T-cell (primary cell): ENCODE measurements at regions not wholly inside any gene's neighbourhood (a gene's known extent, or its start where the extent isn't known, plus 50 kb on each side); places are given as distances from the start of the nearest gene placed in this dataset.
"Not testable (repeated sequence)": the region's sequence is repeated elsewhere in the genome, so short reads cannot be mapped to it uniquely, and the experiment has no call there.

ENCODE experiments used
- ATAC-seq, 4 experiments: fragments of 200-7000 bp in 3 of 4; fragments of 150-1000 bp in 1 of 4; cut with Tn5 transposase; replicated peaks in 1 of 4; 1 replicate in 3 of 4; 2 replicates in 1 of 4; pipeline ENCODE4 v1.10.0; 2021; ENCODE audit warnings: moderate library complexity in 3 of 4, mild to moderate bottlenecking in 2 of 4, moderate number of reproducible peaks in 1 of 4
- CTCF ChIA-PET, 2 donors: fragments of 300-600 bp; sonication (Branson Sonifier 250); formaldehyde crosslinking; loops; one replicate each; lab custom pipeline; 2022; ENCODE audit warnings: antibody characterized with exemption in 2 of 2; lab: Charles Lee
- POLR2A ChIA-PET, 2 donors: fragments of 300-600 bp; sonication (Branson Sonifier 250); formaldehyde crosslinking; loops; one replicate each; lab custom pipeline; 2022; ENCODE audit warnings: antibody characterized with exemption in 2 of 2; lab: Charles Lee
- DNase-seq, 35 experiments: peaks; one replicate each; pipeline versions ENCODE4 v3.0.0 to v3.0.0-alpha.2; 2013 to 2023
- H3K27ac ChIP-seq: one replicate; pipeline ENCODE4 v1.5.1; 2013; ENCODE audit warnings: low read length
- H3K27me3 ChIP-seq, 2 experiments: replicated peaks in 1 of 2; 1 replicate in 1 of 2; 2 replicates in 1 of 2; pipeline versions ENCODE4 v1.6.1 to v1.7.0; 2013; ENCODE audit warnings: low read length in 1 of 2, mixed read lengths in 1 of 2; ENCODE audit not compliant: control insufficient read depth in 2 of 2, insufficient read depth in 2 of 2; ENCODE audit errors: extremely low read depth in 1 of 2
- H3K36me3 ChIP-seq, 2 donors: 1 replicate in 1 of 2; 2 replicates in 1 of 2; pipeline versions ENCODE4 v1.6.1 to v1.7.0; 2013; ENCODE audit warnings: low read length in 1 of 2; ENCODE audit not compliant: control insufficient read depth in 2 of 2, insufficient read depth in 1 of 2; ENCODE audit errors: extremely low read depth in 1 of 2
- H3K4me1 ChIP-seq, 2 experiments: 1 replicate in 1 of 2; 2 replicates in 1 of 2; pipeline versions ENCODE4 v1.6.1 to v1.7.0; 2013; ENCODE audit warnings: low read length in 2 of 2, mixed read lengths in 1 of 2; ENCODE audit not compliant: insufficient read depth in 2 of 2, control insufficient read depth in 1 of 2; ENCODE audit errors: extremely low read depth in 1 of 2
- H3K4me3 ChIP-seq, 2 donors: 1 replicate in 1 of 2; 2 replicates in 1 of 2; pipeline versions ENCODE4 v1.5.1 to v1.7.0; 2013; ENCODE audit warnings: mild to moderate bottlenecking in 2 of 2, low read length in 1 of 2, moderate library complexity in 1 of 2; ENCODE audit not compliant: control insufficient read depth in 1 of 2; ENCODE audit errors: extremely low read depth in 1 of 2
- H3K9me3 ChIP-seq: 2 replicates; pipeline ENCODE4 v1.7.0; 2013
- H3K27ac Mint-ChIP-seq, 2 donors: one replicate each; pipeline ENCODE4 v1.8.0; 2020 to 2021; ENCODE audit warnings: mild to moderate bottlenecking in 2 of 2, mixed read lengths in 2 of 2
- H3K27me3 Mint-ChIP-seq, 2 donors: one replicate each; pipeline ENCODE4 v1.8.0; 2021 to 2022; ENCODE audit warnings: mixed read lengths in 2 of 2
- H3K36me3 Mint-ChIP-seq: one replicate; pipeline ENCODE4 v1.8.0; 2021; ENCODE audit warnings: mixed read lengths
- H3K4me1 Mint-ChIP-seq, 3 donors: one replicate each; pipeline ENCODE4 v1.8.0; 2020 to 2022; ENCODE audit warnings: mixed read lengths in 3 of 3, mild to moderate bottlenecking in 1 of 3
- H3K4me3 Mint-ChIP-seq, 3 donors: one replicate each; pipeline ENCODE4 v1.8.0; 2020 to 2022; ENCODE audit warnings: mild to moderate bottlenecking in 3 of 3, mixed read lengths in 3 of 3, moderate library complexity in 3 of 3
- H3K9me3 Mint-ChIP-seq, 3 donors: one replicate each; pipeline ENCODE4 v1.8.0; 2020 to 2022; ENCODE audit warnings: mixed read lengths in 3 of 3
- WGBS: methylation state at CpG from one replicate; pipeline ENCODE4 v1.1.5; 2013; ENCODE audit warnings: missing lambda C conversion rate; ENCODE audit not compliant: insufficient coverage; 5-methylcytosine and 5-hydroxymethylcytosine counted together

DNA sequence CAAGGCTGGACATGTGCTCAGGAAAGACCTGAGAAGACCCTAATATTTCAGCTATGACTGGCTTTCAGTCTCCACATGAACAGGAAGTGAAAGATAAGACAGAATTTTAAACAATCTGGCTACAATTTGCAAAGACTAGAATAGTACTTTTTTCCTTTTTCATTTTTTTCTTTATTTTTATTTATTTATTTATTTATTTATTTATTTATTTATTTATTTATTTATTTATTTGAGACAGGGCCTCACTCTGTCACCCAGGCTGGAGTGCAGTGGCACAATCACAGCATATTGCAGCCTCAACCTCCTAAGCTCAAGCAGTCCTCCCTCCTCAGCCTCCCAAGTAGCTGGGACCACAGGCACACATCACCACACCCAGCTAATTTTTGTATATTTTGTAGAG, 61.1 kb upstream of the PHF6 start:
- ATAC-seq, H3K36me3 ChIP-seq, H3K36me3 Mint-ChIP-seq, H3K9me3 ChIP-seq, H3K4me1 ChIP-seq, DNase-seq, H3K27me3 Mint-ChIP-seq, H3K27me3 ChIP-seq, H3K4me3 Mint-ChIP-seq, CTCF ChIA-PET, H3K4me1 Mint-ChIP-seq, H3K27ac Mint-ChIP-seq, H3K4me3 ChIP-seq, H3K27ac ChIP-seq: not testable (repeated sequence)
- POLR2A ChIA-PET = interaction anchor here in 1 of 2 donors (0.6 kb wide), 1 partner anchor 548 kb away, joined by 3 read pairs; no protein-coding TSS in a partner anchor
- H3K9me3 Mint-ChIP-seq = peaks cover 10 to 11% (median 10%) of the 10 kb centered on the region in 3 donors

DNA sequence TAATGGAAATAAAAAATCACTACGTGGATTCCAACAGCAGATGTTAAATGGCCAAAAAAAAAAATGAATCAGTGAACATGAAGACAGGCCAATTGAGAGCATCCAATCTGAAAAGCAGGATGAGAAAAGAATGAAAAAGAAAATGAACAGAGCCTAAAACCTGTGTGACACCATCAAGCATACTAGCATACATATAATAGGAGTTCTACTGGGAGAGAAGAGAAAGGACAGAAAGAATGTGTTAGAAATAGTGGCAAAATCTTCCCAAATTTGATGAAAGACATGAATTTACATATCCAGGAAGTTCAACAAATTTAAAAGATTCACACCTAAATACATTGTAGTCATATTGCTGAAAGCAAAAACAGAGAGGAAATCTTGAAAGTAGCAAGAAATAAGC, 59.7 kb upstream of the PHF6 start:
- Mint-ChIP-seq H3K4me3 (no peak overlapping the region), H3K27me3 (no peaks in the 10 kb centered on the region), H3K36me3 (peaks cover 9% of the 10 kb centered on the region), H3K4me1 (no peaks in the 10 kb centered on the region), H3K27ac (no peak overlapping the region), H3K9me3 (peaks cover 10 to 11% (median 10%) of the 10 kb centered on the region in 3 donors)
- Histone ChIP-seq H3K36me3 (no peaks in the 10 kb centered on the region), H3K9me3 (peaks cover 2% of the 10 kb centered on the region), H3K4me1 (no peaks in the 10 kb centered on the region), H3K4me3 (no peak overlapping the region), H3K27me3 (peaks cover 0 to 5% of the 10 kb centered on the region in 2 experiments), H3K27ac (no peak overlapping the region)
- DNase-seq = no peak
- ChIA-PET POLR2A (no interaction called here), CTCF (no interaction called here)
- WGBS = no CpG with 5 or more reads among the region's 1 CpG
- ATAC-seq = no peak

DNA sequence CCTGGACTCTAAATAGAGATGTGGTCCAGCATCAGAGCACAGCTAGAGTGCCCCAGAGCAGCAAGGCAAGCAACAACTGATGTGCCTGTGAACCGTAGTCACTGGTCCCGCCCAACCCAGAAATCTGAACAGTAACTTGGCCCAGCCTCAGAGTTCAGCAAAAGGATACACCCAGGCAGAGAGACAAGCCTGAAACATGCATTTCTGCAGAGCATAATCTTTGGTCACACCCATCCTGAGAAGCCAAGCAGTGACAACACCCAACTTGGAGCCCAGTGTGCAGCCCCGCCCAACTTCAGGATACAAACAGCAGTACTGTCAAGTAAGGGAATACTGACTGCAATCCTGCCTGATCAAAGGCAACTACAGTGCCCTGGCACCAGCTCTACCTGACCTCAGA, 57.2 kb upstream of the PHF6 start:
- H3K27me3 Mint-ChIP-seq = no peaks in the 10 kb centered on the region
- no peaks in the 10 kb centered on the region for H3K4me1 Mint-ChIP-seq
- ChIA-PET CTCF (no interaction called here), POLR2A (no interaction called here)
- no peak overlapping the region for H3K4me3 Mint-ChIP-seq
- H3K9me3 ChIP-seq = peaks cover 2% of the 10 kb centered on the region
- H3K4me1 ChIP-seq = no peaks in the 10 kb centered on the region
- no peak overlapping the region for H3K4me3 ChIP-seq
- peaks cover 10 to 11% (median 10%) of the 10 kb centered on the region in 3 donors for H3K9me3 Mint-ChIP-seq
- peaks cover 9% of the 10 kb centered on the region for H3K36me3 Mint-ChIP-seq
- ATAC-seq (no peak), DNase-seq (no peak)
- H3K27me3 ChIP-seq = peaks cover 0 to 5% of the 10 kb centered on the region in 2 experiments
- no peak overlapping the region for H3K27ac ChIP-seq
- no CpG with 5 or more reads among the region's 3 CpGs for WGBS
- no peaks in the 10 kb centered on the region for H3K36me3 ChIP-seq
- H3K27ac Mint-ChIP-seq = no peak overlapping the region
